CD14-positive monocyte (primary cell): ENCODE measurements at regions not wholly inside any gene's neighbourhood (a gene's known extent, or its start where the extent isn't known, plus 50 kb on each side); places are given as distances from the start of the nearest gene placed in this dataset. TPM values are rescaled to one million over a fixed set of nuclear protein-coding genes. Genes with fewer than 3 reads are reported as not detected.

Source experiments
- DNase-seq, 3 donors: peaks; one replicate each; pipeline ENCODE4 v3.0.0-alpha.2; 2011 to 2022
- H2AFZ ChIP-seq: 2 replicates; pipeline ENCODE4 v1.6.0; 2012; ENCODE audit warnings: mild to moderate bottlenecking, low read depth, low read length, inconsistent platforms; ENCODE audit not compliant: insufficient read depth, poor library complexity, severe bottlenecking
- H3K27ac ChIP-seq, 2 donors: 1 replicate in 1 of 2; 2 replicates in 1 of 2; pipeline ENCODE4 v1.5.1; 2012 to 2013; ENCODE audit warnings: low read length in 2 of 2, control low read depth in 1 of 2, inconsistent platforms in 1 of 2, low read depth in 1 of 2, mild to moderate bottlenecking in 1 of 2
- H3K27me3 ChIP-seq, 2 donors: one replicate each; pipeline versions ENCODE4 v1.6.0 to v1.6.1; 2011 to 2013; ENCODE audit warnings: low read length in 2 of 2; ENCODE audit not compliant: control insufficient read depth in 2 of 2, insufficient read depth in 2 of 2
- H3K36me3 ChIP-seq, 2 donors: replicated peaks in 1 of 2; 1 replicate in 1 of 2; 2 replicates in 1 of 2; pipeline versions ENCODE4 v1.5.1 to v1.6.1; 2012 to 2013; ENCODE audit warnings: low read length in 2 of 2, control low read depth in 1 of 2, inconsistent platforms in 1 of 2, mild to moderate bottlenecking in 1 of 2; ENCODE audit not compliant: insufficient read depth in 2 of 2, control insufficient read depth in 1 of 2
- H3K4me1 ChIP-seq, 2 donors: 1 replicate in 1 of 2; 2 replicates in 1 of 2; pipeline versions ENCODE4 v1.5.1 to v1.6.1; 2012 to 2013; ENCODE audit warnings: low read length in 2 of 2, control low read depth in 1 of 2, inconsistent platforms in 1 of 2, mild to moderate bottlenecking in 1 of 2, moderate library complexity in 1 of 2; ENCODE audit not compliant: insufficient read depth in 2 of 2, control insufficient read depth in 1 of 2
- H3K4me2 ChIP-seq: replicated peaks from 2 replicates; pipeline ENCODE3; 2012; ENCODE audit warnings: low read length, moderate library complexity, mild to moderate bottlenecking; ENCODE audit not compliant: poor library complexity, severe bottlenecking; ENCODE audit errors: extremely low read depth
- H3K4me3 ChIP-seq, 3 experiments: fragments of 200-600 bp in 1 of 3; sonication (generic) in 1 of 3; replicated peaks in 1 of 3; 1 replicate in 2 of 3; 2 replicates in 1 of 3; pipeline ENCODE4 v1.5.1; 2011 to 2013; ENCODE audit warnings: low read length in 3 of 3, mild to moderate bottlenecking in 3 of 3, control low read depth in 2 of 3, low read depth in 2 of 3, inconsistent platforms in 1 of 3, moderate library complexity in 1 of 3
- H3K79me2 ChIP-seq: 2 replicates; pipeline ENCODE4 v1.6.0; 2012; ENCODE audit warnings: mild to moderate bottlenecking, control low read depth, inconsistent platforms, low read length, moderate library complexity; ENCODE audit not compliant: insufficient read depth
- H3K9ac ChIP-seq: 2 replicates; pipeline ENCODE4 v1.6.0; 2017; ENCODE audit warnings: low read length, mild to moderate bottlenecking; ENCODE audit not compliant: insufficient read depth, poor library complexity, severe bottlenecking
- H3K9me3 ChIP-seq, 2 donors: replicated peaks in 1 of 2; 1 replicate in 1 of 2; 2 replicates in 1 of 2; pipeline versions ENCODE4 v1.5.1 to v1.6.1; 2012 to 2013; ENCODE audit warnings: low read length in 2 of 2, control low read depth in 1 of 2; ENCODE audit not compliant: control insufficient read depth in 1 of 2, insufficient read depth in 1 of 2
- H4K20me1 ChIP-seq: 2 replicates; pipeline ENCODE4 v1.6.0; 2012; ENCODE audit warnings: mild to moderate bottlenecking, low read length, control low read depth, moderate library complexity; ENCODE audit not compliant: insufficient read depth
- H3K27ac Mint-ChIP-seq, 7 donors: one replicate each; pipeline ENCODE4 v1.8.0; 2020; ENCODE audit warnings: mild to moderate bottlenecking in 7 of 7, mixed read lengths in 7 of 7, moderate library complexity in 6 of 7, inconsistent platforms in 2 of 7
- H3K27me3 Mint-ChIP-seq, 3 donors: one replicate each; pipeline ENCODE4 v1.8.0; 2021 to 2022; ENCODE audit warnings: low read depth in 3 of 3, mild to moderate bottlenecking in 3 of 3, mixed read lengths in 3 of 3, moderate library complexity in 3 of 3, inconsistent platforms in 1 of 3
- H3K36me3 Mint-ChIP-seq, 2 donors: one replicate each; pipeline ENCODE4 v1.8.0; 2020; ENCODE audit warnings: mixed read lengths in 2 of 2, inconsistent platforms in 1 of 2, mild to moderate bottlenecking in 1 of 2
- H3K4me1 Mint-ChIP-seq: one replicate; pipeline ENCODE4 v1.8.0; 2020; ENCODE audit warnings: mild to moderate bottlenecking, mixed read lengths
- H3K4me3 Mint-ChIP-seq, 2 donors: one replicate each; pipeline ENCODE4 v1.8.0; 2020; ENCODE audit warnings: mild to moderate bottlenecking in 2 of 2, mixed read lengths in 2 of 2, moderate library complexity in 1 of 2
- H3K9me3 Mint-ChIP-seq, 7 donors: one replicate each; pipeline ENCODE4 v1.8.0; 2020 to 2022; ENCODE audit warnings: mixed read lengths in 7 of 7, mild to moderate bottlenecking in 6 of 7, moderate library complexity in 6 of 7, inconsistent platforms in 2 of 7
- WGBS: methylation state at CpG from one replicate; pipeline ENCODE4 v1.1.5; 2013; ENCODE audit warnings: missing lambda C conversion rate; ENCODE audit not compliant: insufficient coverage; 5-methylcytosine and 5-hydroxymethylcytosine counted together
- intact Hi-C, 2 donors: fragments of 100-400 bp; cut with micrococcal nuclease; formaldehyde crosslinking; loops; one replicate each; pipeline versions ENCODE4 v1.15.0 to v1.15.1; 2023
- small RNA-seq: library from RNA; depleted of rRNA; stranded (forward); fragments of <200 nt; gene quantifications from one replicate; pipeline ENCODE3, GENCODE V24; 2012; ENCODE audit warnings: low read depth; ENCODE audit not compliant: insufficient read length
- TF ChIP-seq, protein P1 (sequence below): fragments of 200-600 bp; IDR thresholded peaks from one replicate; pipeline ENCODE4 v1.8.0; 2022; ENCODE audit warnings: antibody characterized with exemption, mild to moderate bottlenecking

DNA sequence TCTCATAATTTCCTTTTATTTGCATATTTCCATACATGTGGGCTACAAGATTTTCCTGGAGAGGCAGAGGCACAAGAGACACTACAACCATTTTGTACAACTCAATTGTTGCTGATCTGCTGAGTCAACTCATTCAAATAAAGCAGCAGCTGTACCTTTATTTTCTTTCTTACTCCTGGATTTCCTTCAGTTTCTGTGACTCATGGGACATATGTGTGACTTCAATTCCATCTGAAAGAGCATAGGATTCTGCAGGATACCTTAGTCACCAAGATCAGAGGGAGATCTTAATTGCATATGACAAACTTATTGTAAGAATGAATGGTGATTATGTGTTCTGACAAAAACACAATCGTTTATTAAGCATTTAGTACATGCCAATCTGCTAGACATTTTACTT is 2219.4 kb downstream of the NCAM2 start:
- H3K4me2 ChIP-seq = no peak overlapping the region
- TF ChIP-seq, protein P1, sequence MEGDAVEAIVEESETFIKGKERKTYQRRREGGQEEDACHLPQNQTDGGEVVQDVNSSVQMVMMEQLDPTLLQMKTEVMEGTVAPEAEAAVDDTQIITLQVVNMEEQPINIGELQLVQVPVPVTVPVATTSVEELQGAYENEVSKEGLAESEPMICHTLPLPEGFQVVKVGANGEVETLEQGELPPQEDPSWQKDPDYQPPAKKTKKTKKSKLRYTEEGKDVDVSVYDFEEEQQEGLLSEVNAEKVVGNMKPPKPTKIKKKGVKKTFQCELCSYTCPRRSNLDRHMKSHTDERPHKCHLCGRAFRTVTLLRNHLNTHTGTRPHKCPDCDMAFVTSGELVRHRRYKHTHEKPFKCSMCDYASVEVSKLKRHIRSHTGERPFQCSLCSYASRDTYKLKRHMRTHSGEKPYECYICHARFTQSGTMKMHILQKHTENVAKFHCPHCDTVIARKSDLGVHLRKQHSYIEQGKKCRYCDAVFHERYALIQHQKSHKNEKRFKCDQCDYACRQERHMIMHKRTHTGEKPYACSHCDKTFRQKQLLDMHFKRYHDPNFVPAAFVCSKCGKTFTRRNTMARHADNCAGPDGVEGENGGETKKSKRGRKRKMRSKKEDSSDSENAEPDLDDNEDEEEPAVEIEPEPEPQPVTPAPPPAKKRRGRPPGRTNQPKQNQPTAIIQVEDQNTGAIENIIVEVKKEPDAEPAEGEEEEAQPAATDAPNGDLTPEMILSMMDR = no peak
- Mint-ChIP-seq H3K36me3 (no peaks in the 10 kb centered on the region), H3K27ac (no peak overlapping the region), H3K4me1 (no peaks in the 10 kb centered on the region), H3K9me3 (peaks cover 0 to 6% (median 4%) of the 10 kb centered on the region in 7 donors), H3K27me3 (no peaks in the 10 kb centered on the region), H3K4me3 (no peak overlapping the region)
- no peaks in the 10 kb centered on the region for H4K20me1 ChIP-seq
- DNase-seq = no peak
- H3K36me3 ChIP-seq = no peaks in the 10 kb centered on the region
- H3K4me3 ChIP-seq = no peak overlapping the region
- H3K4me1 ChIP-seq = no peaks in the 10 kb centered on the region
- H3K9me3 ChIP-seq = peaks cover 8 to 17% of the 10 kb centered on the region in 2 donors
- H3K79me2 ChIP-seq = no peaks in the 10 kb centered on the region
- intact Hi-C loops = no loop called here
- WGBS = no CpG with 5 or more reads among the region's 1 CpG
- no peak overlapping the region for H3K9ac ChIP-seq
- no peak overlapping the region for H2AFZ ChIP-seq
- H3K27ac ChIP-seq = no peak overlapping the region
- no peaks in the 10 kb centered on the region for H3K27me3 ChIP-seq

DNA sequence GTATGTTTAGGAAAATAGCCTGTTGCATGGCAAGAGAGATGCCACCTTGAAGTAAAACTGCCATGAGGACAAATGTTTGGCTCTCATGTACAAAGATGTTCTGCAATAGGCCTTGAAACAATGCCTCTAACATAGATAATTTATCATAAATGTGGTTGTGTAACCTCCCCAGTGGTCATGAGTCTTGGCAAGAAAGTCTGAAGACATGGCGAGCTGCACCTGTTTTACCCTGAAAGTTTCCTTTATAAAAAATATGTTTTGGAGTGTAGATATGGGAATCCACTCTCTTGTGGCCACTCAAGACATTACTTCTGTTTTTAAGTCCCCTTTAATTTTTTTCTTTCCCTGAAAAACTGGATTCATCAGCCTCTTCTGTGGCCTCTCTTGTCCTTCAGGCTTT is 2217.1 kb downstream of the NCAM2 start:
- H3K79me2 ChIP-seq = no peaks in the 10 kb centered on the region
- Mint-ChIP-seq H3K9me3 (peaks cover 0 to 9% (median 6%) of the 10 kb centered on the region in 7 donors), H3K27ac (no peak overlapping the region), H3K4me3 (no peak overlapping the region), H3K27me3 (no peaks in the 10 kb centered on the region), H3K4me1 (no peaks in the 10 kb centered on the region), H3K36me3 (no peaks in the 10 kb centered on the region)
- H3K27me3 ChIP-seq = no peaks in the 10 kb centered on the region
- DNase-seq = no peak
- H3K9ac ChIP-seq = no peak overlapping the region
- no peaks in the 10 kb centered on the region for H3K36me3 ChIP-seq
- no peak overlapping the region for H2AFZ ChIP-seq
- H3K9me3 ChIP-seq = peaks cover 11 to 24% of the 10 kb centered on the region in 2 donors
- no CpG with 5 or more reads among the region's 1 CpG for WGBS
- no peak overlapping the region for H3K4me3 ChIP-seq
- no peak overlapping the region for H3K4me2 ChIP-seq
- no peaks in the 10 kb centered on the region for H3K4me1 ChIP-seq
- intact Hi-C loops = no loop called here
- H3K27ac ChIP-seq = no peak overlapping the region
- no peaks in the 10 kb centered on the region for H4K20me1 ChIP-seq
- TF ChIP-seq, protein P1 = no peak

Small RNAs in the stretch of these regions (small RNA-seq; reads per million reads assigned to genes)
- gene AP001340.1 = not detected
- gene RF00019 = not detected
- not detected for gene RN7SKP236
- not detected for gene RNA5SP489
- 1.2 reads per million for gene RNU2-55P
